ENCODE measurements at regions not wholly inside any gene's neighbourhood (a gene's known extent, or its start where the extent isn't known, plus 50 kb on each side); places are given as distances from the start of the nearest gene placed in this dataset.

- H3K27me3 Mint-ChIP-seq (ENCODE audit: insufficient read depth, unreplicated experiment): no peaks in the 10 kb centered on the region
- no TSS peak for BruUV-seq (replicated peaks)
- CTCF ChIA-PET: no interaction called here
- Histone ChIP-seq H3K4me1 (no peaks in the 10 kb centered on the region), H3K4me3 (ENCODE audit: low read depth, low read length) (no peak overlapping the region), H3K36me3 (ENCODE audit: control insufficient read depth, insufficient read depth, low read length) (no peaks in the 10 kb centered on the region), H3K27me3 (replicated peaks; ENCODE audit: control insufficient read depth, insufficient read depth, low read length) (no peaks in the 10 kb centered on the region), H3K9me3 (no peaks in the 10 kb centered on the region)
- no peaks in the 10 kb centered on the region for H3K4me1 Mint-ChIP-seq (ENCODE audit: low read depth, unreplicated experiment)
- POLR2A ChIA-PET: no interaction called here
- H3K27ac Mint-ChIP-seq (ENCODE audit: unreplicated experiment): no peak overlapping the region
- no peaks in the 10 kb centered on the region for H3K36me3 Mint-ChIP-seq (ENCODE audit: insufficient read depth, unreplicated experiment)
- intact Hi-C loops (cut with micrococcal nuclease; ENCODE audit: unreplicated experiment): no loop called here
- no peak overlapping the region for H3K4me3 Mint-ChIP-seq (ENCODE audit: unreplicated experiment)
- DNase-seq: no peak
- H3K9me3 Mint-ChIP-seq (ENCODE audit: unreplicated experiment): no peaks in the 10 kb centered on the region
- TF ChIP-seq CTCF (IDR thresholded peaks at IDR 0.05; ENCODE audit: insufficient read depth in 1 of 2, low read depth in 1 of 2, low read length in 1 of 2, severe bottlenecking in 1 of 2, unreplicated experiment in 1 of 2): no peak
Observed at GRCh38 chr2:122795763-122796162, 1040.3 kb downstream of the TSN start.

- no peaks in the 10 kb centered on the region for H3K4me1 ChIP-seq
- no TSS peak for BruUV-seq (replicated peaks)
- Mint-ChIP-seq H3K9me3 (ENCODE audit: unreplicated experiment) (no peaks in the 10 kb centered on the region), H3K36me3 (ENCODE audit: insufficient read depth, unreplicated experiment) (no peaks in the 10 kb centered on the region), H3K4me3 (ENCODE audit: unreplicated experiment) (no peak overlapping the region), H3K27me3 (ENCODE audit: insufficient read depth, unreplicated experiment) (no peaks in the 10 kb centered on the region), H3K4me1 (ENCODE audit: low read depth, unreplicated experiment) (no peaks in the 10 kb centered on the region), H3K27ac (ENCODE audit: unreplicated experiment) (no peak overlapping the region)
- no peaks in the 10 kb centered on the region for H3K27me3 ChIP-seq (replicated peaks; ENCODE audit: control insufficient read depth, insufficient read depth, low read length)
- no peaks in the 10 kb centered on the region for H3K9me3 ChIP-seq
- no peak for DNase-seq
- TF ChIP-seq CTCF (IDR thresholded peaks at IDR 0.05; ENCODE audit: insufficient read depth in 1 of 2, low read depth in 1 of 2, low read length in 1 of 2, severe bottlenecking in 1 of 2, unreplicated experiment in 1 of 2): no peak
- intact Hi-C loops (cut with micrococcal nuclease; ENCODE audit: unreplicated experiment): no loop called here
- POLR2A ChIA-PET: no interaction called here
- CTCF ChIA-PET: no interaction called here
- no peak overlapping the region for H3K4me3 ChIP-seq (ENCODE audit: low read depth, low read length)
- no peaks in the 10 kb centered on the region for H3K36me3 ChIP-seq (ENCODE audit: control insufficient read depth, insufficient read depth, low read length)
Observed at GRCh38 chr2:122799391-122799790, 1043.9 kb downstream of the TSN start.

GRCh38 chr2:122800781-122801180, 1045.3 kb downstream of the TSN start:
- BruUV-seq (replicated peaks): no TSS peak

More at GRCh38 chr2:122800781-122801180, 1045.3 kb downstream of the TSN start:
- no peaks in the 10 kb centered on the region for H3K36me3 ChIP-seq (ENCODE audit: control insufficient read depth, insufficient read depth, low read length)
- no peaks in the 10 kb centered on the region for H3K27me3 ChIP-seq (replicated peaks; ENCODE audit: control insufficient read depth, insufficient read depth, low read length)
- H3K4me3 ChIP-seq (ENCODE audit: low read depth, low read length): no peak overlapping the region
- ChIA-PET POLR2A (no interaction called here), CTCF (no interaction called here)
- H3K9me3 ChIP-seq: no peaks in the 10 kb centered on the region
- Mint-ChIP-seq H3K9me3 (ENCODE audit: unreplicated experiment) (no peaks in the 10 kb centered on the region), H3K4me1 (ENCODE audit: low read depth, unreplicated experiment) (no peaks in the 10 kb centered on the region), H3K36me3 (ENCODE audit: insufficient read depth, unreplicated experiment) (no peaks in the 10 kb centered on the region), H3K4me3 (ENCODE audit: unreplicated experiment) (no peak overlapping the region), H3K27me3 (ENCODE audit: insufficient read depth, unreplicated experiment) (no peaks in the 10 kb centered on the region), H3K27ac (ENCODE audit: unreplicated experiment) (no peak overlapping the region)
- intact Hi-C loops (cut with micrococcal nuclease; ENCODE audit: unreplicated experiment): no loop called here
- TF ChIP-seq CTCF (IDR thresholded peaks at IDR 0.05; ENCODE audit: insufficient read depth in 1 of 2, low read depth in 1 of 2, low read length in 1 of 2, severe bottlenecking in 1 of 2, unreplicated experiment in 1 of 2): no peak
- H3K4me1 ChIP-seq: no peaks in the 10 kb centered on the region
- no peak for DNase-seq
